H1 (cell line): ENCODE measurements at regions not wholly inside any gene's neighbourhood (a gene's known extent, or its start where the extent isn't known, plus 50 kb on each side); places are given as distances from the start of the nearest gene placed in this dataset.

Experiments used
- CTCF ChIA-PET: fragments of 300-600 bp; sonication (Branson Sonifier 250); formaldehyde crosslinking; loops from one replicate; lab custom pipeline; 2021; ENCODE audit not compliant: partially characterized antibody; lab: Charles Lee
- POLR2A ChIA-PET: fragments of 300-600 bp; sonication (Branson Sonifier 250); formaldehyde crosslinking; loops from one replicate; lab custom pipeline; 2021; ENCODE audit warnings: inconsistent platforms; ENCODE audit not compliant: partially characterized antibody; lab: Charles Lee
- DNase-seq, 2 experiments: peaks; one replicate each; pipeline versions ENCODE4 v3.0.0 to v3.0.0-alpha.2; 2010 to 2022; ENCODE audit warnings: low spot score in 2 of 2, low read depth in 1 of 2, mixed read lengths in 1 of 2
- FAIRE-seq: peaks from 2 replicates; lab custom pipeline; 2011; peaks lifted over from hg19 to GRCh38; lab: Jason Lieb, UNC
- H2AFZ ChIP-seq: 2 replicates; pipeline ENCODE4 v1.8.1; 2012; ENCODE audit warnings: low read length, inconsistent platforms
- H2AK5ac ChIP-seq: 2 replicates; pipeline ENCODE4 v1.6.1; 2013; ENCODE audit warnings: low read depth, low read length
- H2BK120ac ChIP-seq: replicated peaks from 2 replicates; pipeline ENCODE3; 2013; ENCODE audit warnings: low read depth, low read length, inconsistent platforms
- H2BK12ac ChIP-seq: 2 replicates; pipeline ENCODE4 v1.6.1; 2013; ENCODE audit warnings: low read depth, low read length
- H2BK15ac ChIP-seq: 2 replicates; pipeline ENCODE4 v1.6.1; 2013; ENCODE audit warnings: low read length
- H2BK20ac ChIP-seq: 2 replicates; pipeline ENCODE4 v1.6.1; 2013; ENCODE audit warnings: low read length
- H2BK5ac ChIP-seq: 2 replicates; pipeline ENCODE4 v1.6.1; 2013; ENCODE audit warnings: low read depth, low read length
- H3K14ac ChIP-seq: 2 replicates; pipeline ENCODE4 v1.6.1; 2013; ENCODE audit warnings: inconsistent platforms; ENCODE audit not compliant: insufficient read length
- H3K18ac ChIP-seq: 2 replicates; pipeline ENCODE4 v1.6.1; 2013; ENCODE audit warnings: low read length; ENCODE audit errors: extremely low read depth
- H3K23ac ChIP-seq: 2 replicates; pipeline ENCODE4 v1.6.1; 2013; ENCODE audit warnings: inconsistent platforms; ENCODE audit not compliant: insufficient read length
- H3K23me2 ChIP-seq: 2 replicates; pipeline ENCODE4 v1.6.1; 2013; ENCODE audit warnings: low read depth, low read length
- H3K27ac ChIP-seq: 2 replicates; pipeline ENCODE4 v1.6.1; 2011; ENCODE audit warnings: low read depth, low read length, inconsistent platforms
- H3K27me3 ChIP-seq, 4 experiments: replicated peaks in 1 of 4; 1 replicate in 1 of 4; 2 replicates in 3 of 4; pipeline versions ENCODE4 v1.6.1 to v1.8.1; 2011 to 2013; ENCODE audit warnings: low read length in 3 of 4, mild to moderate bottlenecking in 3 of 4, inconsistent platforms in 2 of 4, mixed read lengths in 2 of 4, moderate library complexity in 1 of 4; ENCODE audit not compliant: control insufficient read depth in 3 of 4, insufficient read depth in 3 of 4; ENCODE audit errors: extremely low read depth in 1 of 4
- H3K36me3 ChIP-seq, 4 experiments: 2 replicates each; pipeline versions ENCODE4 v1.6.1 to v1.8.1; 2011 to 2013; ENCODE audit warnings: mild to moderate bottlenecking in 4 of 4, low read length in 3 of 4, moderate library complexity in 2 of 4, control low read depth in 1 of 4, inconsistent platforms in 1 of 4; ENCODE audit not compliant: insufficient read depth in 4 of 4, control insufficient read depth in 2 of 4
- H3K4ac ChIP-seq: replicated peaks from 2 replicates; pipeline ENCODE3; 2013; ENCODE audit warnings: low read length, low read depth, mixed read lengths, inconsistent platforms; ENCODE audit not compliant: insufficient read length
- H3K4me1 ChIP-seq, 4 experiments: replicated peaks in 1 of 4; 1 replicate in 1 of 4; 2 replicates in 3 of 4; pipeline versions ENCODE4 v1.6.1 to v1.8.1; 2011 to 2013; ENCODE audit warnings: low read length in 3 of 4, inconsistent platforms in 2 of 4, mixed read lengths in 1 of 4; ENCODE audit not compliant: insufficient read depth in 4 of 4, control insufficient read depth in 3 of 4
- H3K4me2 ChIP-seq, 2 experiments: 2 replicates each; pipeline versions ENCODE4 v1.6.1 to v1.8.1; 2011 to 2013; ENCODE audit warnings: low read depth in 2 of 2, low read length in 2 of 2, control low read depth in 1 of 2, inconsistent platforms in 1 of 2, mild to moderate bottlenecking in 1 of 2; ENCODE audit not compliant: insufficient read depth in 1 of 2
- H3K4me3 ChIP-seq, 4 experiments: fragments of 200-600, 300-600 bp in 1 of 4; sonication (generic), shearing (Covaris generic), sonication (Bioruptor Twin) in 1 of 4; 2 replicates each; pipeline versions ENCODE4 v1.5.1 to v1.8.1; 2011 to 2016; ENCODE audit warnings: low read length in 4 of 4, low read depth in 3 of 4, control low read depth in 2 of 4, inconsistent platforms in 2 of 4, mild to moderate bottlenecking in 2 of 4, mixed read lengths in 1 of 4, moderate library complexity in 1 of 4; ENCODE audit not compliant: insufficient read depth in 2 of 4; ENCODE audit errors: extremely low read depth in 1 of 4
- H3K56ac ChIP-seq: replicated peaks from 2 replicates; pipeline ENCODE3; 2013; ENCODE audit warnings: low read depth, mild to moderate bottlenecking, mixed read lengths, low read length, inconsistent platforms; ENCODE audit not compliant: insufficient read length
- H3K79me1 ChIP-seq: 2 replicates; pipeline ENCODE4 v1.6.1; 2013; ENCODE audit warnings: low read depth, low read length, control low read depth
- H3K79me2 ChIP-seq, 2 experiments: 2 replicates each; pipeline versions ENCODE4 v1.6.1 to v1.8.1; 2012 to 2013; ENCODE audit warnings: low read length in 2 of 2, mild to moderate bottlenecking in 2 of 2, inconsistent platforms in 1 of 2; ENCODE audit not compliant: insufficient read depth in 2 of 2, control insufficient read depth in 1 of 2
- H3K9ac ChIP-seq, 4 experiments: replicated peaks in 1 of 4; 1 replicate in 1 of 4; 2 replicates in 3 of 4; pipeline versions ENCODE4 v1.6.1 to v1.8.1; 2011 to 2013; ENCODE audit warnings: low read depth in 3 of 4, low read length in 3 of 4, control low read depth in 2 of 4, mild to moderate bottlenecking in 2 of 4, moderate library complexity in 2 of 4, inconsistent platforms in 1 of 4; ENCODE audit errors: extremely low read depth in 1 of 4
- H3K9me3 ChIP-seq, 2 experiments: 2 replicates each; pipeline versions ENCODE4 v1.6.1 to v1.8.1; 2012 to 2013; ENCODE audit warnings: mild to moderate bottlenecking in 2 of 2, moderate library complexity in 2 of 2, control low read depth in 1 of 2, inconsistent platforms in 1 of 2, low read depth in 1 of 2, low read length in 1 of 2, mixed read lengths in 1 of 2; ENCODE audit not compliant: insufficient read depth in 2 of 2
- H4K20me1 ChIP-seq, 2 experiments: replicated peaks in 1 of 2; 2 replicates each; pipeline versions ENCODE3 to v1.8.1; 2011 to 2013; ENCODE audit warnings: inconsistent platforms in 2 of 2, low read length in 2 of 2, mild to moderate bottlenecking in 1 of 2; ENCODE audit not compliant: insufficient read depth in 2 of 2, control insufficient read depth in 1 of 2
- H4K5ac ChIP-seq: 2 replicates; pipeline ENCODE4 v1.6.1; 2013; ENCODE audit warnings: low read length, low read depth, mixed read lengths, inconsistent platforms; ENCODE audit not compliant: insufficient read length
- H4K8ac ChIP-seq: 2 replicates; pipeline ENCODE4 v1.8.0; 2013; ENCODE audit warnings: mild to moderate bottlenecking, moderate library complexity, low read length, inconsistent platforms; ENCODE audit not compliant: insufficient read depth; ENCODE audit errors: extremely low read depth
- H4K91ac ChIP-seq: replicated peaks from 2 replicates; pipeline ENCODE3; 2013; ENCODE audit warnings: low read length, mixed read lengths, inconsistent platforms; ENCODE audit not compliant: insufficient read length
- CTBP2 ChIP-seq: IDR thresholded peaks from 2 replicates; pipeline ENCODE4 v1.7.0; 2011; ENCODE audit warnings: borderline replicate concordance, mild to moderate bottlenecking, moderate library complexity, mixed read lengths, low read length; ENCODE audit not compliant: insufficient read depth, insufficient read length
- RBBP5 ChIP-seq: IDR thresholded peaks from 2 replicates; pipeline ENCODE4 v1.7.1; 2012; ENCODE audit warnings: low read depth, mild to moderate bottlenecking, inconsistent platforms, low read length, moderate library complexity, borderline replicate concordance
- RXRA ChIP-seq: IDR thresholded peaks from 2 replicates; pipeline ENCODE4 v1.6.1; 2011; ENCODE audit warnings: low read depth, mild to moderate bottlenecking, low read length, moderate library complexity; ENCODE audit not compliant: insufficient read depth
- WGBS, 2 experiments: shearing (Covaris generic) in 1 of 2; methylation state at CpG; one replicate each; pipeline versions ENCODE4 v1.1.6 to v1.1.7; 2013 to 2015; ENCODE audit warnings: low lambda C conversion rate in 2 of 2, mixed read lengths in 2 of 2, inconsistent platforms in 1 of 2, low coverage in 1 of 2, missing lambda C conversion rate in 1 of 2; ENCODE audit not compliant: insufficient replicate concordance in 2 of 2, insufficient coverage in 1 of 2, insufficient read length in 1 of 2; ENCODE audit errors: extremely low coverage in 1 of 2, missing lambda C conversion rate in 1 of 2; 5-methylcytosine and 5-hydroxymethylcytosine counted together

DNA sequence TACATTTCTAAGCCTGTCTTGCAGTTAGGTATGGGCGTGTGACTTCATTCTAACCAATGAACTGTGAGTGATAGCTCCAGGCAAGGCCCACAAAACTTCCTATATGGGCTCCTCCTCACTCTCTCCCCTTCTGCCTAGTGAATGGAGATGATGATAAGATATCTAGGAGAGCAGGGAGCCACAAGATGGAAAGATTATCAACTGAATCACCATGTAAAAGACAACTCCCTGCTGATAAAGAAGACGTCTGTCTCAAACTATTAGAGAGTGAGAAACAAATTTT is 237.1 kb downstream of the GPD2 start:
- H3K23ac ChIP-seq = no peak overlapping the region
- no peak overlapping the region for H3K56ac ChIP-seq
- H4K91ac ChIP-seq = no peak overlapping the region
- no peak overlapping the region for H2BK15ac ChIP-seq
- H2BK5ac ChIP-seq = no peak overlapping the region
- no peak overlapping the region for H3K4ac ChIP-seq
- H3K23me2 ChIP-seq = no peaks in the 10 kb centered on the region
- WGBS, 2 experiments = 71% methylated on average over 2 of the region's 2 CpGs; no CpG with 5 or more reads in 1 of the 2 experiments
- H3K36me3 ChIP-seq = no peaks in the 10 kb centered on the region
- H3K27me3 ChIP-seq = no peaks in the 10 kb centered on the region
- H3K9me3 ChIP-seq = peaks cover 0 to 4% of the 10 kb centered on the region in 2 experiments; a peak in 1 of 4 replicates
- H3K14ac ChIP-seq = no peak overlapping the region
- no peak overlapping the region for H2BK20ac ChIP-seq
- no peaks in the 10 kb centered on the region for H3K79me1 ChIP-seq
- DNase-seq = no peak
- H4K20me1 ChIP-seq = no peaks in the 10 kb centered on the region
- no peak overlapping the region for H4K8ac ChIP-seq
- no peak overlapping the region for H3K4me2 ChIP-seq
- no peak overlapping the region for H3K4me3 ChIP-seq
- POLR2A ChIA-PET = no interaction called here
- no peak overlapping the region for H3K27ac ChIP-seq
- no peak overlapping the region for H3K18ac ChIP-seq
- H3K79me2 ChIP-seq = no peaks in the 10 kb centered on the region
- H2AFZ ChIP-seq = no peak overlapping the region
- FAIRE-seq = no peak
- H2AK5ac ChIP-seq = no peak overlapping the region
- CTCF ChIA-PET = no interaction called here
- peaks cover 0 to 4% (median 3%) of the 10 kb centered on the region in 4 experiments; a peak in 3 of 7 replicates for H3K4me1 ChIP-seq
- H4K5ac ChIP-seq = no peak overlapping the region
- H3K9ac ChIP-seq = no peak overlapping the region
- no peak overlapping the region for H2BK12ac ChIP-seq
- TF ChIP-seq RBBP5 (no peak), RXRA (no peak), CTBP2 (no peak)
- TF ChIP-seq, all 59 proteins: peak for 0
- H2BK120ac ChIP-seq = no peak overlapping the region
